GM21619 (cell line): ENCODE measurements at regions not wholly inside any gene's neighbourhood (a gene's known extent, or its start where the extent isn't known, plus 50 kb on each side); places are given as distances from the start of the nearest gene placed in this dataset.
A peak's percentile ranks its signal among the peaks of the same experiment; 100 is the strongest.

Experiments
- ATAC-seq: cut with Tn5 transposase; IDR thresholded peaks from one replicate; pipeline ENCODE4 v1.9.1; 2021; ENCODE audit not compliant: unreplicated experiment

DNA sequence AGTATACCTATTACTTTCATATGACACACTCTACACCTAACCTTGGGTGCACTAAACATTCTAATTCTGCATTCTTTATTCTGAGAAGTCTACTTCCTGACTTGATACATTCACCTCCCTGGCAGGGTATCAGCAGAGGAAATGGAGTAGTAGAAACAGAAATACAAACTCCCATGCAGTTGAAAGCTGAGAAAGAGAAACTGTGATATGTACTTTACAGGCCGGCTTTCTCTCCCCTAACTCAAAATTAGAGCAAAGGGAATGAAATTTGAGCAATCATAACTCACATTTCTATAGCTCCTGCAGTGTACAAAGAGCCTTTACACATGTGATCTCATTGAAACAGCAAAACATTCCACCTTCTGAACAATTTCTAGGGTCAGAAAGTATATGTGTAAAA lies 135.5 kb upstream of the COL8A1 start:
- ATAC-seq = no peak

GRCh38 chr3:99500485-99500884 lies 137.9 kb upstream of the COL8A1 start:
- ATAC-seq = no peak

- ATAC-seq = peak; percentile 65
Observed at GRCh38 chr3:99499235-99500158, 138.9 kb upstream of the COL8A1 start.

DNA sequence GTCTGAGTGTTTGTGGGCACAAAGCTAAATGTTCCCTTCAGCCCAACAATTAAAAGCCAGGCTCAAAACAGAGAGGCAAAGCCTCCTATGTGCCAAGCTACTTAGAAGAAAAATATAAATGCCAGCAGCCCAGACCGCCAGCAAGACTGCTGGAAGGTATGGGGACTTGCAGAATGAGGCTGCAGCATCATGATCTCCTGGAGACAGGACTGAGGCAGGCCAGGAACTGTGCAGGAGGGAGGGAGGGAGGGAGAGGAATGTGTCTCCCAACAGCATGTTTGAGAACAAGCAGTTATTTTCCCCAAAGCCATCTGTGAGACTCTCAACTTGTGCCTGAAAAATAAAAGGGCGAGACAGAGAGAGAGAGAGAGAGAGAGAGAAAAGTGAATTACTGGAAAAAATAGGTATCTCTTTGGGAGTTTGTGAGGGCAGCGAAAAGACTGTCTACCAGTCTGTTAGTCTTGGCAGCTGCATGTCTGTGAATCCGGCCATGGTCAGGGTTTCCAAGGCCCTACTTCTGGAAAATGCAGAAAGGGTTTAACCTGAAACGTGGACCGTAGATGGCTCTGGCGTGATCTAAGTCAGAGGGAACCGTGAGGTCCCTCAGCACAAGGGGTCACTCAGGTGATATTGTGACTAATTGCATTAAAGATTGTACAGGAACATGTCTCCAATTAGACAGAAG lies 139.7 kb upstream of the COL8A1 start:
- peak; percentile 24 for ATAC-seq

DNA sequence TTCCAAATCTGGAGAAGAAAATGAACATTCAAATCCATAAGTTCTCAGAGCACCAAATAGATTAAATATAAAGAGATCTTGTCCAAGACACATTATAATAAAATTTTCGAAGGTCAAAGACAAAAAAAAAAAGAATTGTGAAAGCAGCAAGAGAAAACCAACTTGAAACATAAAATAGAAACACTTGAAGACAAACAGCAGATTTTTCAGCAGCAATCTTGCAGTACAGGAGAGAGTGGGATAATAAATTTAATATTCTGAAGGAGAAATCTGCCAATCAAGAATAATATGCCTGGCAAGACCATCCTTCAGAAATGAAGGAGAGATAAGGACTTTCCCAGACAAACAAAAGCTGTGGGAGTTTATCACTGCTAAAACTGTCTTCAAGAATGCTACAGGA lies 150.5 kb upstream of the COL8A1 start:
- ATAC-seq = no peak

DNA sequence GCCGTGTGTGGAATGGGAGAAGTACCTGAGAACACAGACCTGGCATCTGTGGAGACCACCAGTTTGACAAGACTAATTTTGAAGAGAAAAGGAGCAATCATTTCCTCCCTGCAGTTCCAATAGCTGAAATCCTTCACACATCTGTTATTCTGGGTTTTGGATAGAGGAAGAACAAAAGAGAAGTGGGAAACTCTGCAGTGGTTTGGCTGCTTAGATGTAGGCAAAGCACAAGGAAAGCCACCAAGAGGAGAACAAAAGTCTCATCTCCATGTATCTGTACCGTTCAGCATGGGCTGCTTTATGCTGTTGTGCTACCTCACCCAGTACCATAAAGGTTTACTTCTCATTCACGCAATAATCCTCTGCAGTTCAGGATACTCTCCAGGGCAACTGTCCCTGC lies 153.1 kb upstream of the COL8A1 start:
- ATAC-seq = no peak

DNA sequence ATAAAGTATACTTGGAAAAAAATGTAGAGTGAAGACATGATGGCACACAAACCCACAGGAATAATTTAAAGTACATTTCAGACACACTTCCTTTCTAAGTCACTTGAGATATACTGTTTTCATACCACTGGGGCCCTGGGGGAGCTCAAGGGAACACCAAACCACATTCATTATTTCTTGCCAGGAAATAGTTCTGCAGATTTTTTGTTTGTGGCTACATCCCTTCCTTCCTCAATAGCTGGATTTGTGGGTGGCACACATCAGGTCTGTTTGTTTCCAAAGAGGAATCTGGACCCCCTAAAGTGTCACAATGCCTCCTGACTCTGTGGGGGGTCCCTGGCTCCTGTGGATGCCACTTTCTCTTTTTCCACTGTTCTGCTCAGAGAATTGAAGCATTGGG lies 153.5 kb upstream of the COL8A1 start:
- ATAC-seq = no peak

DNA sequence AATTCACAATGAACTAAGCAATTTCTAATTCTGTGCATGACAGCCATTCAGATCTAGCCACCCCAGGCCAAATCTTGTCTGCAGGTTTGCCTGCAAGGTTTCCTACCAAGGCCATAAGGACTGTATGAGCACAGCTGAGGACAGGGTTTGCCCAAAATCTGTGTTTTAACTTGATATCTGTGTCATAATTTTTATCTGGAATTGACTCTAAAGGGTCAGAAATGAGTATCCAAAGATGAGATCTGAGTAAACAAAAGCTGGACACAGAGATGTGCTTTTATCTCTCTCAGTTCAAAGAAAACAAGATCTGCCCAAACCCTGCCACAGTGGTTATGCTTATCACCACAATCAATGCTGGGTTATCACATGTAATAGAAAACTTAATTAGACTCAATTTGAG lies 154.6 kb upstream of the COL8A1 start:
- no peak for ATAC-seq

DNA sequence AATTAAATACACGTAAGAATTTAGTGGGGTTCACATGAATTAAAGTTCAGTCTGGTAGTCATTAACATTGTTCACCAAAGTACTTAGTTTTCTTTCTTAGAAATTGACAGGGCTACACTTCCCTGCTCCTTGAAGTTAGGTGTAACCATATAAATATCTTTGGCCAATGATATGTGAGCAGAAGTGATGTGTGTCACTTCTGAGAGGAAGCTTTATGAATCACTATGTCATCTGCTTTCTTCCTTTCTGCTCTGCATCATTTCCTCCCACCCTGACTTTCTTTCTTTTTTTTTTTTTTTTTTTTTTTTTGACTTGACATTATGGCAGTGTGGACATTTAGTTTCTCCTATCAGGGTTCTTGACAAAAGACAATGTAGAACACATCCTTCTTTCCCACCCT lies 156.2 kb upstream of the COL8A1 start:
- ATAC-seq = no peak

- no peak for ATAC-seq
Observed at GRCh38 chr3:99481561-99481960, 156.8 kb upstream of the COL8A1 start.

DNA sequence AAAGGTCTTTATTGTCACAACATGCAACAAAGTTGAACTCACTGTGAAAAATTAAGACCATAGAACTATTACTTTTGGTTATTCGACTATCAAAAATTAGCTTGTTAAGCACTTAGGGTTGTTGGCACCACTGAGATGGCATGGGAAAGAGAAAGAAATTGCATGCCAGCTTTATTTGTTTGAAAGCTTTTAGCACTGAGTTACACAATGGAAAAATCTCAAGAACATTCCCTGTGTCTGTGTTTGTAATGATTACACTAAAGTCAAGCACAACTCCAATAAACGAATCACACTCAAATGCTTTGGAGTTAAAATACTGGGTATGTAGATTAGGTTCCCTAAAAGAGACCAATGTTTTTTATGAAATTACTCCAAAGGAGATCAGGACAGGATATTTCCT lies 158.6 kb upstream of the COL8A1 start:
- no peak for ATAC-seq

DNA sequence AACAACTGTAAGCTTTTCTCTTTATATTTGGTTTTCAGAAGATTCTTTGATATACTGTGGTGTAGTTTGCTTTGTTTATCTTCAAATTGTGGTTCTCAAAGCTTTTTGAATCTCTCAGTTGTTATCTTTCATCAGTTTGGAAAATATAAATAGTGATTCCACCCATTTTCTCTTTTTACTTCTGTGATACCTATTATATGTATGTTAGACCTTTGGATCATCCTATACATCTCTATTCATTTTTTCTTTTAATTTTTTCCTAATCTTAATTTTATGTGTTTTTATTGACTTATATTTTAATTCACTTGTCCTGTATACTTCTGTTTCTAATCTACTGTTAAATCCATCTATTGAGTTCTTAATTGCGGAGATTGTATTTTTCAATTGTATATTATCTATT lies 160.7 kb upstream of the COL8A1 start:
- ATAC-seq = no peak

DNA sequence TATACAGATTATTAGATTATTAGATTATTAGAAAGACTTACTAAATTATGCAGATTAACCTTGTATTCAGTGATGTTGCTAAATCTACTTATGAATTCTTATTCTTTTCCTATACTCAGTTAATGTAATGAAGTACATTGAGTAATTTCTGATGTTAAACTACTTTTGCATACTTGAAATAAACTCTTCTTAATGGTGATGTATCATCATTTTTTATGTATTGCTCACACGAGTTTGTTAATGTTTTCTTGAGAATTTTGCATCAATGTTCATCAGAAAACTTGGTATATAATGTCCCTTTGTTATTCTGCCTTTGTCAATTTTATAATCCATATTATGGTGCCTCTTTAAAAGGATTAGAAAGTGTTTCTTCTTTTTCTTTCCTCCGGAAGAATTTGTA lies 163.2 kb upstream of the COL8A1 start:
- ATAC-seq = no peak

- ATAC-seq = no peak
Observed at GRCh38 chr3:99474776-99475175, 163.6 kb upstream of the COL8A1 start.

DNA sequence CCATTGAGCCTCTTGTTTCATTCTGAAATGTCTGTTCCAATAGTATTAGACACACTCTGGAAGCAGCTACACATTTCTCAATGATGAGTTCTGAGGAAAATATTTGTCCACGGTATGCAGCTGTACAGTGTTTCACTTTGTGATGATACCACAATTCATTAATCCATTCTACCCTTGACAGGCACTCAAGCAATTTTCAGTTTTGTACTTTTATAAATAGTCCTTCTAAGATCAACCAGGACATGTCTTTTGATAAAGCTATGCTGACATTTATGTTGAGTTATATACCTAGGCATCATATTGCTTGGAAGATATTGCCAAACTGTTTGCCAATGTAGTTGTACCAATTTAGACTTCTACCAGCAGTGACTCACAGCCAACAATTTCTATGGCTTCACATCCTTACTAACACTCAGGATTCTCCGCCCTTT lies 165.1 kb upstream of the COL8A1 start:
- ATAC-seq = no peak

DNA sequence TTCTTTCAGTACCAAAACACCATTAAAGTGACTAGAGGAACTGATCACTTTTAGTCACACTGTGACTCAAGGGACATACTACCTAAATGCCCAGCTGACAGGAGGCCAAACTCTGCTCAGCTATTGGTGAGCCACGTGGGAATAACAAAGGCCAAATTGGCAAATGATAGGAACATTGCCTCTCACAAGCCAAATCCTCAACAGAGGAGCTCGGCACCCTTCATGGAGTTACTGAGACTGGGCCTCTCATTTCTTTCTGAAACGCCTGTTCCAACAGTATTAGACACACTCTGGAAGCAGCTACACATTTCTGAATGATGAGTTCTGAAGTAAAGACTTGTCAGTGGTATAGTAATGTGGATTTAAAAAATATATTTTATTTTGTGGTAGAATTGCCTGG lies 166.0 kb upstream of the COL8A1 start:
- ATAC-seq = no peak

DNA sequence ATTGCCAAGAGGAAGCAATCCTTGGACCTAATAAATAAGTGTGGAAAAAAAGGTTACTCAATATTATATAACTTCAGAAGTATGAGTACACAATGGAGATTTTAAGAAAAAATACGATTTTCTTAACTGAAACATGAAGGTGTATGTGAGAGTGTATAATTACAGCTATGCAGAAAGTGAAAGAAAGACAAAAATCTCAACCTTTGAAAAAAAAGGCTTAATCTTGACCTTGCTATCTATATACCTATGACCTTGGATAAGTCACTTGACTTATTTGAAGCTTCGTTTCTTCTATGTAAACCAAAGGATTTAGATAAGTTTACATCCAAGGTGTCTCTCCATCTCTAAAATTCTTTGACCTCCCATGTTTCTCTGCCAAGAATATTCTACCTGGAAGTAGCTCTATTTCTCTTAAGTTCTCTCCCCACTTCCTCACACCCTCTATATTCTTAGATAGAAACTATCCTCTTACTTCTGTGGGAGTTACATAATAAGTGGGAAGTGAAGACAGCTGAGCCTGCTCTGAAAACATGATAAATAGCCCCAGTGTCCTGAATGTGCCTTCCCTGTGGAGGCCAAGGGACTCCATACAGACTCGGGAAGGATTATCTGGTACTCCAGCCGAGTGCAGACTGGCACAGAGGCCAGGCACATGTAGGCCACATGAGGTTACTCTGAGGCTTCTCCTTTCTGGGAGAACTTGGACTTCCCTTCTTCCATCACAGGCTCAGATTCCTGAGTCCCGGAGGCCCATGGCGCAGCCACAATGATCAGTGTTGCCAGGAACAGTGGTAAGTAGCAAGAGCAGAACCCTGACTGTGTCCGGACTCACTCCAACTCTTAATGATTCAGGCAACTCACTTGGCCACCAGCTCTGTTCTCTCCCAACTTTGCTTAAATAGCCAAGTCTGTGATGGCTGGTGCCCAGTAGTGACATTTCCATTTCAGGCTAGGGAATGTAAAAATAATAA lies 166.8 kb upstream of the COL8A1 start:
- ATAC-seq = no peak

- no peak for ATAC-seq
Observed at GRCh38 chr3:99470841-99471240, 167.6 kb upstream of the COL8A1 start.

- ATAC-seq = no peak
Observed at GRCh38 chr3:99468918-99469317, 169.5 kb upstream of the COL8A1 start.

- ATAC-seq = no peak
Observed at GRCh38 chr3:99467420-99467819, 171.0 kb upstream of the COL8A1 start.

GRCh38 chr3:99466331-99466730 lies 172.1 kb upstream of the COL8A1 start:
- ATAC-seq = no peak
